ENCODE measurements at regions not wholly inside any gene's neighbourhood (a gene's known extent, or its start where the extent isn't known, plus 50 kb on each side); places are given as distances from the start of the nearest gene placed in this dataset.

- TF ChIP-seq CTCF (IDR thresholded peaks at IDR 0.05) (no peak), POLR2A (IDR thresholded peaks at IDR 0.05) (no peak)
Measured at GRCh38 chr12:114912811-114913210, 228.8 kb upstream of the TBX3 start.
